Subcutaneous abdominal adipose tissue (tissue), 5 donors: ENCODE measurements at regions not wholly inside any gene's neighbourhood (a gene's known extent, or its start where the extent isn't known, plus 50 kb on each side); places are given as distances from the start of the nearest gene placed in this dataset.
"Not testable (repeated sequence)": the region's sequence is repeated elsewhere in the genome, so short reads cannot be mapped to it uniquely, and the experiment has no call there.

ENCODE experiments used
- H3K27ac ChIP-seq: one replicate; pipeline ENCODE4 v1.7.0; 2013; ENCODE audit warnings: low read depth, mild to moderate bottlenecking, inconsistent platforms, low read length, moderate library complexity
- H3K27me3 ChIP-seq, 5 donors: one replicate each; pipeline ENCODE4 v1.7.0; 2013; ENCODE audit warnings: low read length in 5 of 5, inconsistent platforms in 1 of 5; ENCODE audit not compliant: control insufficient read depth in 5 of 5, insufficient read depth in 4 of 5
- H3K36me3 ChIP-seq, 5 donors: one replicate each; pipeline ENCODE4 v1.7.0; 2013; ENCODE audit warnings: low read length in 5 of 5; ENCODE audit not compliant: control insufficient read depth in 5 of 5, insufficient read depth in 5 of 5
- H3K4me1 ChIP-seq, 5 donors: one replicate each; pipeline ENCODE4 v1.7.0; 2013; ENCODE audit warnings: low read length in 5 of 5, mild to moderate bottlenecking in 3 of 5, moderate library complexity in 1 of 5; ENCODE audit not compliant: control insufficient read depth in 5 of 5, insufficient read depth in 5 of 5
- H3K4me3 ChIP-seq, 5 donors: one replicate each; pipeline ENCODE4 v1.7.0; 2013; ENCODE audit warnings: low read length in 5 of 5, low read depth in 1 of 5
- H3K9ac ChIP-seq, 5 donors: one replicate each; pipeline ENCODE4 v1.7.0; 2013; ENCODE audit warnings: low read length in 5 of 5, mild to moderate bottlenecking in 4 of 5, moderate library complexity in 3 of 5
- H3K9me3 ChIP-seq, 5 donors: one replicate each; pipeline ENCODE4 v1.7.0; 2013; ENCODE audit warnings: low read length in 5 of 5; ENCODE audit not compliant: control insufficient read depth in 5 of 5
- donor health status: healthy.
- donor health status: healthy.
- donor health status: healthy.
- donor health status: healthy.
- donor health status: healthy.

GRCh38 chr22:11053403-11054344 lies 4474.3 kb upstream of the OR11H1 start:
- not testable (repeated sequence) for H3K4me1 ChIP-seq, H3K9ac ChIP-seq, H3K27me3 ChIP-seq, H3K4me3 ChIP-seq, H3K36me3 ChIP-seq, H3K27ac ChIP-seq
- H3K9me3 ChIP-seq, result peaks cover 3 to 42% (median 12%) of the 10 kb centered on the region in 5 donors

- H3K4me1 ChIP-seq, H3K36me3 ChIP-seq, H3K27ac ChIP-seq, H3K27me3 ChIP-seq, H3K9ac ChIP-seq: not testable (repeated sequence)
- peaks cover 3 to 40% (median 12%) of the 10 kb centered on the region in 5 donors for H3K9me3 ChIP-seq
- H3K4me3 ChIP-seq, result peak overlapping the region in 1 of 5 donors; percentile 25
These were observed 4473.3 kb upstream of the OR11H1 start for GRCh38 chr22:11054681-11055080.

GRCh38 chr22:11055176-11055575 lies 4472.8 kb upstream of the OR11H1 start:
- not testable (repeated sequence) for H3K4me1 ChIP-seq, H3K36me3 ChIP-seq, H3K4me3 ChIP-seq, H3K27me3 ChIP-seq, H3K9ac ChIP-seq, H3K27ac ChIP-seq
- peaks cover 3 to 40% (median 12%) of the 10 kb centered on the region in 5 donors for H3K9me3 ChIP-seq

GRCh38 chr22:11057955-11058547 lies 4469.9 kb upstream of the OR11H1 start:
- not testable (repeated sequence) for H3K9ac ChIP-seq, H3K4me1 ChIP-seq, H3K27ac ChIP-seq, H3K27me3 ChIP-seq, H3K36me3 ChIP-seq
- peak overlapping the region in 1 of 5 donors; percentile 3 for H3K4me3 ChIP-seq
- H3K9me3 ChIP-seq, result peaks cover 3 to 39% (median 12%) of the 10 kb centered on the region in 5 donors

GRCh38 chr22:11059129-11059528 lies 4468.9 kb upstream of the OR11H1 start:
- H3K4me1 ChIP-seq, H3K27ac ChIP-seq, H3K36me3 ChIP-seq, H3K27me3 ChIP-seq, H3K4me3 ChIP-seq, H3K9ac ChIP-seq: not testable (repeated sequence)
- H3K9me3 ChIP-seq, result peaks cover 3 to 37% (median 12%) of the 10 kb centered on the region in 5 donors

GRCh38 chr22:11060797-11061196 lies 4467.2 kb upstream of the OR11H1 start:
- H3K9me3 ChIP-seq, result peaks cover 3 to 26% (median 6%) of the 10 kb centered on the region in 5 donors
- not testable (repeated sequence) for H3K9ac ChIP-seq, H3K36me3 ChIP-seq, H3K27ac ChIP-seq, H3K4me3 ChIP-seq, H3K27me3 ChIP-seq, H3K4me1 ChIP-seq

GRCh38 chr22:11062534-11062933 lies 4465.5 kb upstream of the OR11H1 start:
- H3K9me3 ChIP-seq, result peaks cover 0 to 27% (median 16%) of the 10 kb centered on the region in 5 donors
- H3K9ac ChIP-seq, H3K27me3 ChIP-seq, H3K4me3 ChIP-seq, H3K27ac ChIP-seq, H3K4me1 ChIP-seq, H3K36me3 ChIP-seq: not testable (repeated sequence)

- H3K36me3 ChIP-seq, H3K4me1 ChIP-seq, H3K27ac ChIP-seq, H3K4me3 ChIP-seq, H3K27me3 ChIP-seq, H3K9ac ChIP-seq: not testable (repeated sequence)
- H3K9me3 ChIP-seq, result peaks cover 0 to 31% (median 18%) of the 10 kb centered on the region in 5 donors
These were observed 4464.8 kb upstream of the OR11H1 start for GRCh38 chr22:11063022-11063685.

GRCh38 chr22:11065210-11065609 lies 4462.8 kb upstream of the OR11H1 start:
- not testable (repeated sequence) for H3K27me3 ChIP-seq, H3K36me3 ChIP-seq, H3K27ac ChIP-seq, H3K4me1 ChIP-seq, H3K9ac ChIP-seq, H3K4me3 ChIP-seq
- H3K9me3 ChIP-seq, result peaks cover 0 to 35% (median 18%) of the 10 kb centered on the region in 5 donors

- H3K4me3 ChIP-seq, result peak overlapping the region in 2 of 5 donors; percentile 0 to 22
These were observed 4462.0 kb upstream of the OR11H1 start for GRCh38 chr22:11065876-11066457.

More at GRCh38 chr22:11065876-11066457, 4462.0 kb upstream of the OR11H1 start:
- not testable (repeated sequence) for H3K27me3 ChIP-seq, H3K36me3 ChIP-seq, H3K9ac ChIP-seq, H3K4me1 ChIP-seq, H3K27ac ChIP-seq
- H3K9me3 ChIP-seq, result peaks cover 0 to 35% (median 18%) of the 10 kb centered on the region in 5 donors
